Kidney capillary endothelial cell (primary cell): ENCODE measurements at regions not wholly inside any gene's neighbourhood (a gene's known extent, or its start where the extent isn't known, plus 50 kb on each side); places are given as distances from the start of the nearest gene placed in this dataset.
"Not testable (repeated sequence)": the region's sequence is repeated elsewhere in the genome, so short reads cannot be mapped to it uniquely, and the experiment has no call there.

Source experiments
- DNase-seq: peaks from one replicate; pipeline ENCODE4 v3.0.0-alpha.2; 2018; ENCODE audit warnings: low spot score

GRCh38 chr16:29234536-29235275 lies 171.8 kb downstream of the NPIPB11 start:
- not testable (repeated sequence) for DNase-seq

GRCh38 chr16:29233705-29234404 lies 172.7 kb downstream of the NPIPB11 start:
- not testable (repeated sequence) for DNase-seq

GRCh38 chr16:29232811-29233704 lies 173.5 kb downstream of the NPIPB11 start:
- DNase-seq, result no peak

GRCh38 chr16:29232160-29232705 lies 174.3 kb downstream of the NPIPB11 start:
- not testable (repeated sequence) for DNase-seq

- DNase-seq, result no peak
These were observed 175.3 kb downstream of the NPIPB11 start for GRCh38 chr16:29231244-29231643.

GRCh38 chr16:29230671-29231096 lies 175.8 kb downstream of the NPIPB11 start:
- DNase-seq, result no peak

GRCh38 chr16:29230006-29230668 lies 176.4 kb downstream of the NPIPB11 start:
- not testable (repeated sequence) for DNase-seq

GRCh38 chr16:29229616-29230005 lies 176.9 kb downstream of the NPIPB11 start:
- DNase-seq, result not testable (repeated sequence)

GRCh38 chr16:29228664-29229611 lies 177.6 kb downstream of the NPIPB11 start:
- DNase-seq, result not testable (repeated sequence)

- DNase-seq, result peak; percentile 29
These were observed 178.5 kb downstream of the NPIPB11 start for GRCh38 chr16:29227751-29228663.

GRCh38 chr16:29226782-29227181 lies 179.7 kb downstream of the NPIPB11 start:
- no peak for DNase-seq

GRCh38 chr16:29224675-29225074 lies 181.8 kb downstream of the NPIPB11 start:
- DNase-seq, result not testable (repeated sequence)

GRCh38 chr16:29222615-29223014 lies 183.9 kb downstream of the NPIPB11 start:
- not testable (repeated sequence) for DNase-seq

GRCh38 chr16:29222008-29222407 lies 184.5 kb downstream of the NPIPB11 start:
- not testable (repeated sequence) for DNase-seq

GRCh38 chr16:29221281-29221955 lies 185.1 kb downstream of the NPIPB11 start:
- not testable (repeated sequence) for DNase-seq

- DNase-seq, result not testable (repeated sequence)
These were observed 185.8 kb downstream of the NPIPB11 start for GRCh38 chr16:29220647-29221191.

GRCh38 chr16:29219966-29220646 lies 186.4 kb downstream of the NPIPB11 start:
- DNase-seq, result not testable (repeated sequence)

GRCh38 chr16:29219562-29219961 lies 186.9 kb downstream of the NPIPB11 start:
- not testable (repeated sequence) for DNase-seq
